H1 (cell line): ENCODE measurements at regions not wholly inside any gene's neighbourhood (a gene's known extent, or its start where the extent isn't known, plus 50 kb on each side); places are given as distances from the start of the nearest gene placed in this dataset.

Source experiments
- ATF3 ChIP-seq: IDR thresholded peaks from 2 replicates; pipeline ENCODE4 v1.6.1; 2011; ENCODE audit warnings: low read depth, mild to moderate bottlenecking, low read length; ENCODE audit not compliant: insufficient read depth
- BACH1 ChIP-seq: IDR thresholded peaks from 2 replicates; pipeline ENCODE4 v1.6.1; 2012; ENCODE audit warnings: low read length, improper control_type of control experiment
- FOSL1 ChIP-seq: IDR thresholded peaks from 2 replicates; pipeline ENCODE4 v1.6.1; 2011; ENCODE audit warnings: mild to moderate bottlenecking, low read depth, low read length, moderate library complexity; ENCODE audit not compliant: insufficient read depth
- MAFK ChIP-seq: IDR thresholded peaks from 2 replicates; pipeline ENCODE4 v1.6.1; 2012; ENCODE audit warnings: low read depth, mild to moderate bottlenecking, improper control_type of control experiment, low read length
- POU5F1 ChIP-seq: IDR thresholded peaks from 2 replicates; pipeline ENCODE4 v1.6.1; 2011; ENCODE audit warnings: low read depth, mild to moderate bottlenecking, low read length, moderate library complexity
- TBP ChIP-seq: IDR thresholded peaks from 2 replicates; pipeline ENCODE4 v1.6.1; 2011; ENCODE audit warnings: low read depth, low read length, improper control_type of control experiment
- TF ChIP-seq, protein P1 (sequence below): fragments of 300-600 bp; sonication (generic); IDR thresholded peaks from 2 replicates; pipeline ENCODE4 v1.7.1; 2012; ENCODE audit warnings: low read length, moderate library complexity, mild to moderate bottlenecking, inconsistent platforms; ENCODE audit not compliant: insufficient replicate concordance
- TF ChIP-seq, protein P2 (sequence below): IDR thresholded peaks from 2 replicates; pipeline ENCODE4 v1.6.1; 2012; ENCODE audit warnings: inconsistent platforms
- TF ChIP-seq, protein P3 (sequence below), 3 experiments: IDR thresholded peaks; 1 replicate in 2 of 3; 2 replicates in 1 of 3; pipeline versions ENCODE4 v1.5.1 to v1.6.1; 2011; ENCODE audit warnings: low read length in 3 of 3, mild to moderate bottlenecking in 3 of 3, inconsistent platforms in 2 of 3, low read depth in 1 of 3, moderate library complexity in 1 of 3; ENCODE audit not compliant: insufficient read depth in 1 of 3; ENCODE audit errors: control extremely low read depth in 1 of 3

DNA sequence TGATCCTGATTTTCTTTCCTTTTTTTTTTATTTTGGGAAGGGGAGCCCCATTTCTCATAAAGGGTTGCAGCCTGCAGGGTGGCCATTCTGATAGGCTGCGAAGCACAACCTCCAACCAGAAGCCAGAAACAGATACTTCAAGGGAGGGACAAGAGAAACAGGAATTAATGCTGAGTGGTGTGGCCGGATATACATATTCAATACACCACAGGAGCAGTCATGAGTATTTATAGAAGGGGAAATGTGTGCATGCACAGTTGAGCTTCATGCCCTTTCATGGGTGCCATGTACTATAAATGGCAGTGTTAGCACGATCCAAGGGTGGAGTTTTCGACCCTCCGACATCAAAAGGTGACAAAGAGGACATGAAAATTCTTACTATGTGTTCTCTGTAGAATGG lies 320.8 kb downstream of the CBLN1 start (continued):
- TF ChIP-seq, protein P1, sequence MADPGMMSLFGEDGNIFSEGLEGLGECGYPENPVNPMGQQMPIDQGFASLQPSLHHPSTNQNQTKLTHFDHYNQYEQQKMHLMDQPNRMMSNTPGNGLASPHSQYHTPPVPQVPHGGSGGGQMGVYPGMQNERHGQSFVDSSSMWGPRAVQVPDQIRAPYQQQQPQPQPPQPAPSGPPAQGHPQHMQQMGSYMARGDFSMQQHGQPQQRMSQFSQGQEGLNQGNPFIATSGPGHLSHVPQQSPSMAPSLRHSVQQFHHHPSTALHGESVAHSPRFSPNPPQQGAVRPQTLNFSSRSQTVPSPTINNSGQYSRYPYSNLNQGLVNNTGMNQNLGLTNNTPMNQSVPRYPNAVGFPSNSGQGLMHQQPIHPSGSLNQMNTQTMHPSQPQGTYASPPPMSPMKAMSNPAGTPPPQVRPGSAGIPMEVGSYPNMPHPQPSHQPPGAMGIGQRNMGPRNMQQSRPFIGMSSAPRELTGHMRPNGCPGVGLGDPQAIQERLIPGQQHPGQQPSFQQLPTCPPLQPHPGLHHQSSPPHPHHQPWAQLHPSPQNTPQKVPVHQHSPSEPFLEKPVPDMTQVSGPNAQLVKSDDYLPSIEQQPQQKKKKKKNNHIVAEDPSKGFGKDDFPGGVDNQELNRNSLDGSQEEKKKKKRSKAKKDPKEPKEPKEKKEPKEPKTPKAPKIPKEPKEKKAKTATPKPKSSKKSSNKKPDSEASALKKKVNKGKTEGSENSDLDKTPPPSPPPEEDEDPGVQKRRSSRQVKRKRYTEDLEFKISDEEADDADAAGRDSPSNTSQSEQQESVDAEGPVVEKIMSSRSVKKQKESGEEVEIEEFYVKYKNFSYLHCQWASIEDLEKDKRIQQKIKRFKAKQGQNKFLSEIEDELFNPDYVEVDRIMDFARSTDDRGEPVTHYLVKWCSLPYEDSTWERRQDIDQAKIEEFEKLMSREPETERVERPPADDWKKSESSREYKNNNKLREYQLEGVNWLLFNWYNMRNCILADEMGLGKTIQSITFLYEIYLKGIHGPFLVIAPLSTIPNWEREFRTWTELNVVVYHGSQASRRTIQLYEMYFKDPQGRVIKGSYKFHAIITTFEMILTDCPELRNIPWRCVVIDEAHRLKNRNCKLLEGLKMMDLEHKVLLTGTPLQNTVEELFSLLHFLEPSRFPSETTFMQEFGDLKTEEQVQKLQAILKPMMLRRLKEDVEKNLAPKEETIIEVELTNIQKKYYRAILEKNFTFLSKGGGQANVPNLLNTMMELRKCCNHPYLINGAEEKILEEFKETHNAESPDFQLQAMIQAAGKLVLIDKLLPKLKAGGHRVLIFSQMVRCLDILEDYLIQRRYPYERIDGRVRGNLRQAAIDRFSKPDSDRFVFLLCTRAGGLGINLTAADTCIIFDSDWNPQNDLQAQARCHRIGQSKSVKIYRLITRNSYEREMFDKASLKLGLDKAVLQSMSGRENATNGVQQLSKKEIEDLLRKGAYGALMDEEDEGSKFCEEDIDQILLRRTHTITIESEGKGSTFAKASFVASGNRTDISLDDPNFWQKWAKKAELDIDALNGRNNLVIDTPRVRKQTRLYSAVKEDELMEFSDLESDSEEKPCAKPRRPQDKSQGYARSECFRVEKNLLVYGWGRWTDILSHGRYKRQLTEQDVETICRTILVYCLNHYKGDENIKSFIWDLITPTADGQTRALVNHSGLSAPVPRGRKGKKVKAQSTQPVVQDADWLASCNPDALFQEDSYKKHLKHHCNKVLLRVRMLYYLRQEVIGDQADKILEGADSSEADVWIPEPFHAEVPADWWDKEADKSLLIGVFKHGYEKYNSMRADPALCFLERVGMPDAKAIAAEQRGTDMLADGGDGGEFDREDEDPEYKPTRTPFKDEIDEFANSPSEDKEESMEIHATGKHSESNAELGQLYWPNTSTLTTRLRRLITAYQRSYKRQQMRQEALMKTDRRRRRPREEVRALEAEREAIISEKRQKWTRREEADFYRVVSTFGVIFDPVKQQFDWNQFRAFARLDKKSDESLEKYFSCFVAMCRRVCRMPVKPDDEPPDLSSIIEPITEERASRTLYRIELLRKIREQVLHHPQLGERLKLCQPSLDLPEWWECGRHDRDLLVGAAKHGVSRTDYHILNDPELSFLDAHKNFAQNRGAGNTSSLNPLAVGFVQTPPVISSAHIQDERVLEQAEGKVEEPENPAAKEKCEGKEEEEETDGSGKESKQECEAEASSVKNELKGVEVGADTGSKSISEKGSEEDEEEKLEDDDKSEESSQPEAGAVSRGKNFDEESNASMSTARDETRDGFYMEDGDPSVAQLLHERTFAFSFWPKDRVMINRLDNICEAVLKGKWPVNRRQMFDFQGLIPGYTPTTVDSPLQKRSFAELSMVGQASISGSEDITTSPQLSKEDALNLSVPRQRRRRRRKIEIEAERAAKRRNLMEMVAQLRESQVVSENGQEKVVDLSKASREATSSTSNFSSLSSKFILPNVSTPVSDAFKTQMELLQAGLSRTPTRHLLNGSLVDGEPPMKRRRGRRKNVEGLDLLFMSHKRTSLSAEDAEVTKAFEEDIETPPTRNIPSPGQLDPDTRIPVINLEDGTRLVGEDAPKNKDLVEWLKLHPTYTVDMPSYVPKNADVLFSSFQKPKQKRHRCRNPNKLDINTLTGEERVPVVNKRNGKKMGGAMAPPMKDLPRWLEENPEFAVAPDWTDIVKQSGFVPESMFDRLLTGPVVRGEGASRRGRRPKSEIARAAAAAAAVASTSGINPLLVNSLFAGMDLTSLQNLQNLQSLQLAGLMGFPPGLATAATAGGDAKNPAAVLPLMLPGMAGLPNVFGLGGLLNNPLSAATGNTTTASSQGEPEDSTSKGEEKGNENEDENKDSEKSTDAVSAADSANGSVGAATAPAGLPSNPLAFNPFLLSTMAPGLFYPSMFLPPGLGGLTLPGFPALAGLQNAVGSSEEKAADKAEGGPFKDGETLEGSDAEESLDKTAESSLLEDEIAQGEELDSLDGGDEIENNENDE = no peak
- TF ChIP-seq TBP (no peak), BACH1 (no peak), FOSL1 (no peak), ATF3 (no peak), POU5F1 (no peak), MAFK (no peak)
- TF ChIP-seq, protein P2, sequence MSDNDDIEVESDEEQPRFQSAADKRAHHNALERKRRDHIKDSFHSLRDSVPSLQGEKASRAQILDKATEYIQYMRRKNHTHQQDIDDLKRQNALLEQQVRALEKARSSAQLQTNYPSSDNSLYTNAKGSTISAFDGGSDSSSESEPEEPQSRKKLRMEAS = no peak
- TF ChIP-seq, protein P3, sequence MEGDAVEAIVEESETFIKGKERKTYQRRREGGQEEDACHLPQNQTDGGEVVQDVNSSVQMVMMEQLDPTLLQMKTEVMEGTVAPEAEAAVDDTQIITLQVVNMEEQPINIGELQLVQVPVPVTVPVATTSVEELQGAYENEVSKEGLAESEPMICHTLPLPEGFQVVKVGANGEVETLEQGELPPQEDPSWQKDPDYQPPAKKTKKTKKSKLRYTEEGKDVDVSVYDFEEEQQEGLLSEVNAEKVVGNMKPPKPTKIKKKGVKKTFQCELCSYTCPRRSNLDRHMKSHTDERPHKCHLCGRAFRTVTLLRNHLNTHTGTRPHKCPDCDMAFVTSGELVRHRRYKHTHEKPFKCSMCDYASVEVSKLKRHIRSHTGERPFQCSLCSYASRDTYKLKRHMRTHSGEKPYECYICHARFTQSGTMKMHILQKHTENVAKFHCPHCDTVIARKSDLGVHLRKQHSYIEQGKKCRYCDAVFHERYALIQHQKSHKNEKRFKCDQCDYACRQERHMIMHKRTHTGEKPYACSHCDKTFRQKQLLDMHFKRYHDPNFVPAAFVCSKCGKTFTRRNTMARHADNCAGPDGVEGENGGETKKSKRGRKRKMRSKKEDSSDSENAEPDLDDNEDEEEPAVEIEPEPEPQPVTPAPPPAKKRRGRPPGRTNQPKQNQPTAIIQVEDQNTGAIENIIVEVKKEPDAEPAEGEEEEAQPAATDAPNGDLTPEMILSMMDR (IDR thresholded peaks at IDR 0.05; ENCODE audit: control extremely low read depth in 1 of 3, insufficient read depth in 1 of 3, low read depth in 1 of 3, low read length in 3 of 3) = no peak
